Nephron (organoid): ENCODE measurements at regions not wholly inside any gene's neighbourhood (a gene's known extent, or its start where the extent isn't known, plus 50 kb on each side); places are given as distances from the start of the nearest gene placed in this dataset.
"Not testable (repeated sequence)": the region's sequence is repeated elsewhere in the genome, so short reads cannot be mapped to it uniquely, and the experiment has no call there.

Experiments
- H3K27ac Mint-ChIP-seq, 3 experiments: 2 replicates each; pipeline ENCODE4 v1.8.0; 2020; ENCODE audit warnings: mixed read lengths in 3 of 3, mild to moderate bottlenecking in 2 of 3, moderate library complexity in 1 of 3
- H3K27me3 Mint-ChIP-seq: 2 replicates; pipeline ENCODE4 v1.8.0; 2021; ENCODE audit warnings: low read depth, mild to moderate bottlenecking, moderate library complexity, mixed read lengths
- H3K36me3 Mint-ChIP-seq: 2 replicates; pipeline ENCODE4 v1.8.0; 2020; ENCODE audit warnings: low read depth, mixed read lengths
- H3K4me1 Mint-ChIP-seq: 2 replicates; pipeline ENCODE4 v1.8.0; 2020; ENCODE audit warnings: mixed read lengths
- H3K4me3 Mint-ChIP-seq, 3 experiments: 2 replicates each; pipeline ENCODE4 v1.8.0; 2020; ENCODE audit warnings: mild to moderate bottlenecking in 3 of 3, mixed read lengths in 3 of 3, moderate library complexity in 2 of 3
- H3K9me3 Mint-ChIP-seq: 2 replicates; pipeline ENCODE4 v1.8.0; 2020; ENCODE audit warnings: mixed read lengths
- TF ChIP-seq, protein P1 (sequence below), 3 experiments: fragments of 200-600 bp; sonication (generic); IDR thresholded peaks; one replicate each; pipeline ENCODE4 v1.5.0; 2021; ENCODE audit warnings: antibody characterized with exemption in 3 of 3; ENCODE audit not compliant: unreplicated experiment in 3 of 3

DNA sequence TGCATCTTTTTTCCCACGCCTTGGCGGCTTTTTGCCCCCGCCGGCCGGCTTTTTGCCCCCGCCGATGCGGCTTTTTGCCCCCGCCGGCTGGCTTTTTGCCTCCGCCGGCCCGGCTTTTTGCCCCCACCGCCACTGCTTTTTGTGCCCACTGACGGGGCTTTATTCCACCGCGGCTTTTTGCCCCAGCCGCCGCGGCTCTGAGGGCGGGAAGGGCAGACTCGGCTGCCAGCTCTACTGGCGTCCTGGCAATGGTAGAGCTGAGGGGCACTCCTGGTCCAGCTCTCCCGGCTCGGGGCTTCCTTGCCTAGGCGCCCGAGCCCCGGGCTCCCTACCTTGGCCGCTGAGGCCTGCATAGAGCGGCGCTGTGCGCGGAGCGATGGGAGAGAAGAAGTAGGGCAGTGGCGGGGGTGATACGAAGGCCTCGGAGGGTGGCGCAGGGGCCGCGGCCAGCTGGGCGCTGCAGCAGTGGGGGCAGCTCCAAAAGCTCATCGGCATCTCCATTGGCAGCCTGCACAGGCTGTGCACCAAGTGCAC lies 591.4 kb downstream of the TP53TG3F start:
- Mint-ChIP-seq H3K9me3 (peaks cover 50% of the 10 kb centered on the region), H3K4me1 (no peaks in the 10 kb centered on the region), H3K36me3 (peaks cover 11% of the 10 kb centered on the region), H3K4me3 (no peak overlapping the region), H3K27ac (no peak overlapping the region), H3K27me3 (no peaks in the 10 kb centered on the region)
- TF ChIP-seq, protein P1, sequence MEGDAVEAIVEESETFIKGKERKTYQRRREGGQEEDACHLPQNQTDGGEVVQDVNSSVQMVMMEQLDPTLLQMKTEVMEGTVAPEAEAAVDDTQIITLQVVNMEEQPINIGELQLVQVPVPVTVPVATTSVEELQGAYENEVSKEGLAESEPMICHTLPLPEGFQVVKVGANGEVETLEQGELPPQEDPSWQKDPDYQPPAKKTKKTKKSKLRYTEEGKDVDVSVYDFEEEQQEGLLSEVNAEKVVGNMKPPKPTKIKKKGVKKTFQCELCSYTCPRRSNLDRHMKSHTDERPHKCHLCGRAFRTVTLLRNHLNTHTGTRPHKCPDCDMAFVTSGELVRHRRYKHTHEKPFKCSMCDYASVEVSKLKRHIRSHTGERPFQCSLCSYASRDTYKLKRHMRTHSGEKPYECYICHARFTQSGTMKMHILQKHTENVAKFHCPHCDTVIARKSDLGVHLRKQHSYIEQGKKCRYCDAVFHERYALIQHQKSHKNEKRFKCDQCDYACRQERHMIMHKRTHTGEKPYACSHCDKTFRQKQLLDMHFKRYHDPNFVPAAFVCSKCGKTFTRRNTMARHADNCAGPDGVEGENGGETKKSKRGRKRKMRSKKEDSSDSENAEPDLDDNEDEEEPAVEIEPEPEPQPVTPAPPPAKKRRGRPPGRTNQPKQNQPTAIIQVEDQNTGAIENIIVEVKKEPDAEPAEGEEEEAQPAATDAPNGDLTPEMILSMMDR (IDR thresholded peaks at IDR 0.05; ENCODE audit: unreplicated experiment in 3 of 3): no peak

DNA sequence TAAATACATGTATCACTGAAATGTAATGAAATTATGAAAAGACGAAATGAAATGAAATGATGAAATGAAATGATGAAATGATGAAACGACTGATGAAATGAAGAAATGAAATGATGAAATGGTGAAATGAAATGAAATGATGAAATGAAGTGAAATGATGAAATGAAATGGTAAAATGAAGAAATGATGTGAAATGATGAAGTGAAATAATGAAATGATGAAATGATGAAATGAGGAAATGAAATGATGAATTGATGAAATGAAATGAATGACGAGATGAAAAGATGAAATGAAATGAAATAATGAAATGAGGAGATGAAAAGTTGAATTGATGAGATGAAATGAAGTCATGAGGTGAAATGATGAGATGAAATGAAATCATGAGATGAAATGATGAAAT lies 594.7 kb downstream of the TP53TG3F start:
- Mint-ChIP-seq H3K36me3 (peaks cover 11% of the 10 kb centered on the region), H3K9me3 (peaks cover 39% of the 10 kb centered on the region), H3K27ac (no peak overlapping the region), H3K4me1 (no peaks in the 10 kb centered on the region), H3K27me3 (no peaks in the 10 kb centered on the region), H3K4me3 (no peak overlapping the region)
- TF ChIP-seq, protein P1 (IDR thresholded peaks at IDR 0.05; ENCODE audit: unreplicated experiment in 3 of 3): no peak

DNA sequence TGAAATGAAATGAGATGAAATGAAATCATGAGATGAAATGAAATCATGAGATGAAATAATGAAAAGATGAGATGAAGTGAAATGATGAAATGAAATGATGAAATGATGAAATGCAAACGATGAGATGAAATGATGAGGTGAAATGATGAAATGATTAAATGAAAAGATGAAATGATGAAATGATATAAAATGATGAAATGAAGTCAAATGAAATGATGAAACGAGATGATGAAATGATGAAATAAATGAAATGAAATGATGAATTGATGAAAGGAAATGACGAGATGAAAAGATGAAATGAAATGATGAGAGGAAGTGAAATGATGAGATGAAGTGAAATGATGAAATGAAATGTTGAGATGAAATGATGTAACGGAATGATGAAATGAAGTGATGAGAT lies 595.6 kb downstream of the TP53TG3F start:
- H3K4me3 Mint-ChIP-seq: no peak overlapping the region
- H3K4me1 Mint-ChIP-seq: no peaks in the 10 kb centered on the region
- H3K27me3 Mint-ChIP-seq: no peaks in the 10 kb centered on the region
- no peak overlapping the region for H3K27ac Mint-ChIP-seq
- peaks cover 33% of the 10 kb centered on the region for H3K9me3 Mint-ChIP-seq
- TF ChIP-seq, protein P1 (IDR thresholded peaks at IDR 0.05; ENCODE audit: unreplicated experiment in 3 of 3): no peak
- peaks cover 11% of the 10 kb centered on the region for H3K36me3 Mint-ChIP-seq

DNA sequence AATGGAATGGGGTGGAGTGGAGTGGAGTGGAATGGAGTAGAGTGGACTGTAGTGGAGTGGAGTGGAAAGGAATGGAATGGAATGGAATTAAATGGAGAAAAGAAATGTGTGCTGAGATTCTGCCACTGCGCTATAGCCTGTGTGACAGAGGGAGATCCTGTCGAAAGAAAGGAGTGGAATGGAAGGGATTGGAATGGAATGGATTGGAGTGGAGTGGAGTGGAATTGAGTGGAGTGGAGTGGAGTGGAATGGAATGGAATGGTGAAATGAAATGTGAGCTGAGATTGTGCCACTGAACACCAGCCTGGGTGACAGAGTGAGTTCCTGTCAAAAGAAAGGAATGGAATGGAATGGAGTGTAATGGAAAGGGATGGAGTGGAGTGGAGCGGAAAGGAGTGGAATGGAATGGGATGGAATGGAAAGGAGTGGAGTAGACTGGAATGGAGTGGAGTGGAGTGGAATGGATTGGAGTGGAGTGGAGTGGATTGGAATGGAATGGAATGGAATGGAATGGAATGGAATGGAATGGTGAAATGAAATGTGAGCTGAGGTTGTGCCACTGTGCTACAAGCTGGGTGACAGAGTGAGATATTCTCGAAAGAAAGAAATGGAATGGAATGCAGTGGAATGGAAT lies 603.3 kb downstream of the TP53TG3F start:
- H3K27ac Mint-ChIP-seq, H3K4me1 Mint-ChIP-seq, H3K4me3 Mint-ChIP-seq, H3K27me3 Mint-ChIP-seq: not testable (repeated sequence)
- peaks cover 38% of the 10 kb centered on the region for H3K36me3 Mint-ChIP-seq
- peaks cover 45% of the 10 kb centered on the region for H3K9me3 Mint-ChIP-seq

DNA sequence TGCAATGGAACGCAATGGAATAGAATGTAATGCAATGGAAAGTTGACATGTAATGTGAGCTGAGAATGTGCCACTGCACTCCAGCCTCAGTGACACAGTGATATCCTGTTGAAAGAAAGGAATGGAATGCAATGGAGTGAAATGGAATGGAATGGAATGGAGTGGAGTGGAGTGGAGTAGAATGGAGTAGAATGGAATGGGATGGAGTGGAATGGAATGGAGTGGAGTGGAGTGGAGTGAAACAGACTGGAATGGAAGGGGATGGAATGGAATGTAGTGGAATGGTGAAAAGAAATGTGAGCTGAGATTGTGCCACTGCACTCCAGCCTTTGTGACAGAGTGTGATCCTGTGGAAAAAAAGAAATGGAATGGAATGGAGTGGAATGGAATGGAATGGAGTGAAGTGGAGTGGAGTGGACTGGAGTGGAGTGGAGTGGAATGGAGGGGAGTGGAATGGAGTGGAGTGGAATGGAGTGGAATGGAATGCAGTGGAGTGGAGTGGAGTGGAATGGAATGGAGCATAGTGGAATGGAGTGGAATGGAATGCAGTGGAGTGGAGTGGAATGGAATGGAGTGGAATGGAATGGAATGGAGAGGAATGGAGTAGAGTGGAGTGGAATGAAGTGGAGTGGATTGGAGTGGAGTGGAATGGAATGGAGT lies 604.2 kb downstream of the TP53TG3F start:
- H3K4me3 Mint-ChIP-seq, H3K27me3 Mint-ChIP-seq, H3K4me1 Mint-ChIP-seq, H3K27ac Mint-ChIP-seq: not testable (repeated sequence)
- peaks cover 50% of the 10 kb centered on the region for H3K9me3 Mint-ChIP-seq
- peaks cover 38% of the 10 kb centered on the region for H3K36me3 Mint-ChIP-seq

DNA sequence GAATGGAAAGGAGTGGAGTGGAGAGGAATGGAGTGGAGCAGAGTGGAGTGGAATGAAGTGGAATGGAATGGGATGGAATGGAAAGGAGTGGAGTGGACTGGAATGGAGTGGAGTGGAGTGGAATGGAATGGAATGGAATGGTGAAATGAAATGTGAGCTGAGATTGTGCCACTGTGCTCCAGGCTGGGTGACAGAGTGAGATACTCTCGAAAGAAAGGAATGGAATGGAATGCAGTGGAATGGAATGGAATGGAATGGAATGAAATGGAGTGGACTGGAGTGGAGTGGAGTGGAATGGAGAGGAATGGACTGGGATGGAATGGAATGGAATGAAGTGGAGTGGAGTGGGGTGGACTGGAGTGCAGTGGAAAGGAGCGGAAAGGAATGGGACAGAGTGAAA lies 605.2 kb downstream of the TP53TG3F start:
- H3K36me3 Mint-ChIP-seq: peaks cover 38% of the 10 kb centered on the region
- H3K4me3 Mint-ChIP-seq, H3K4me1 Mint-ChIP-seq, H3K27me3 Mint-ChIP-seq, H3K27ac Mint-ChIP-seq: not testable (repeated sequence)
- H3K9me3 Mint-ChIP-seq: peaks cover 51% of the 10 kb centered on the region

DNA sequence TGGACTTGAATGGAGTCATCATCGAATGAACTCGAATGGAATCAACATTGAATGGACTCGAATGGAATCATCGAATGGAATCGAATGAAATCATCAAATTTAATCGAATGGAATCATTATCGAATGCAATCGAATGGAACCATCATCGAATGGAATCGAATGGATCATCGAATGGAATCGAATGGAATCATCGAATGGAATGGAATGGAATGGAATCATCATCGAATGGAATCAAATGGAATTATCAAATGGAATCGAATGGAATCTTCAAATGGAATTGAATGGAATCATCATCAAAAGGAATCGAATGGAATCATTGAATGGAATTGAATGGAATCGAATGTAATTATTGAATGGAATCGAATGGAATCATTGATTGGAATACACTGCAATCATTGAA lies 610.3 kb downstream of the TP53TG3F start:
- H3K27me3 Mint-ChIP-seq, H3K4me3 Mint-ChIP-seq, H3K4me1 Mint-ChIP-seq, H3K27ac Mint-ChIP-seq: not testable (repeated sequence)
- Mint-ChIP-seq H3K36me3 (peaks cover 14% of the 10 kb centered on the region), H3K9me3 (peaks cover 24% of the 10 kb centered on the region)

DNA sequence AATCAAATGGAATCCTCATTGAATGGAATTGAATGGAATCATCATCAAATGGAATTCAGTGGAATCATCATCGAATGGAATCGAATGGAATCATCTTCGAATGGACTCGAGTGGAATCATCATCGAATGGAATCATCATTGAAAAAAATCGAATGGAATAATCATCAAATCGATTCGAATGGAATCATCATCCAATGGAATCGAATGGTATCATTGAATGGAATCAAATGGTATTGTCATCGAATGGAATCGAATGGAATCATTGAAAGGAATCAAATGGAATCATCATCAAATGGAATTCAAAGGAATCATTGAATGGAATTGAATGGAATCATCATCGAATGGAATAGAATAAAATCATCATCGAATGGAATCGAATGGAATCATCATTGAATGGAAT lies 619.3 kb downstream of the TP53TG3F start:
- Mint-ChIP-seq H3K27me3 (no peaks in the 10 kb centered on the region), H3K36me3 (peaks cover 6% of the 10 kb centered on the region), H3K9me3 (peaks cover 70% of the 10 kb centered on the region), H3K4me1 (no peaks in the 10 kb centered on the region), H3K27ac (no peak overlapping the region), H3K4me3 (no peak overlapping the region)
- TF ChIP-seq, protein P1 (IDR thresholded peaks at IDR 0.05; ENCODE audit: unreplicated experiment in 3 of 3): no peak

DNA sequence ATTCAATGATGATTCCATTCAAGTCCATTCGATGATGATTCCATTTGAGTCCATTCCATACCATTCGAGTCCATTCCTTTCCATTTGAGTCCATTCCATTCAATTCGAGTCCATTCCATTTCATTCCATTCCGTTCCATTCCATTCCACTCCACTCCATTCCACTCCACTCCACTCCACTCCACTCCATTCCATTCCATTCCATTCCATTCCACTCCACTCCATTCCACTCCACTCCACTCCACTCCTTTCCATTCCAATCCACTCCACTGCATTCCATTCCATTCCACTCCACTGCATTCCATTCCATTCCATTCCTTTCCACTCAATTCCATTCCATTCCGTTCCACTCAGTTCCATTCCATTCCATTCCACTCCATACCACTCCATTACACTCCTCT lies 625.6 kb downstream of the TP53TG3F start:
- H3K27me3 Mint-ChIP-seq, H3K27ac Mint-ChIP-seq, H3K4me3 Mint-ChIP-seq, H3K4me1 Mint-ChIP-seq: not testable (repeated sequence)
- H3K9me3 Mint-ChIP-seq: peaks cover 82% of the 10 kb centered on the region
- H3K36me3 Mint-ChIP-seq: peaks cover 27% of the 10 kb centered on the region

DNA sequence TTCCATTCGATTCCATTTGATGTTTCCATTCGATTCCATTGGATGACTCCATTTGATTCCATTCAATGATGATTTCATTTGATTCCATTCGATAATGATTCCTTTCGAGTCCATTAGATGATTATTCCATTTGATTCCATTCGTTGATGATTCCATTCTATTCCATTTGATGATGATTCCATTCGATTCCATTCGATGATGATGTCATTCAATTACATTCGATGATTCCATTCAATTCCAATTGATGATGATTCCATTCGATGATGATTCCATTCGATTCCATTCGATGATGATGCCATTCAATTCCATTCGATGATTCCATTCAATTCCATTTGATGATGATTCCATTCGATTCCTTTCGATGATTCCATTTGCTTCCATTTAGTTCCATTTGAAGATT lies 635.6 kb downstream of the TP53TG3F start:
- not testable (repeated sequence) for H3K27ac Mint-ChIP-seq, H3K27me3 Mint-ChIP-seq, H3K4me1 Mint-ChIP-seq, H3K4me3 Mint-ChIP-seq
- H3K9me3 Mint-ChIP-seq: peaks cover 83% of the 10 kb centered on the region
- peaks cover 44% of the 10 kb centered on the region for H3K36me3 Mint-ChIP-seq

DNA sequence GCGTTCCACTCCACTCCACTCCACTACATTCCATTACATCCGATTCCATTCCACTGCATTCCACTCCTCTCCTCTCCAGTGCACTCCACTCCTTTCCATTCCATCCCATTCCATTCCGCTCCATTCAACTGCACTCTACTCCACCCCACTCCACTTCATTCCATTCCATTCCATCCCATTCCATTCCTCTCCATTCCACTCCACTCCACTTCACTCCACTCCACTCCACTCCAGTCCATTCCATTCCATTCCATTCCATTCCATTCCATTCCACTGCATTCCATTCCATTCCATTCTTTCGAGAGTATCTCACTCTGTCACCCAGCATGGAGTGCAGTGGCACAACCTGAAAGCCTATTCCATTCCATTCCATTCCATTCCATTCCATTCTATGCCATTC lies 637.5 kb downstream of the TP53TG3F start:
- not testable (repeated sequence) for H3K27ac Mint-ChIP-seq, H3K27me3 Mint-ChIP-seq, H3K4me1 Mint-ChIP-seq, H3K4me3 Mint-ChIP-seq
- peaks cover 44% of the 10 kb centered on the region for H3K36me3 Mint-ChIP-seq
- peaks cover 77% of the 10 kb centered on the region for H3K9me3 Mint-ChIP-seq
